ENCODE measurements at regions not wholly inside any gene's neighbourhood (a gene's known extent, or its start where the extent isn't known, plus 50 kb on each side); places are given as distances from the start of the nearest gene placed in this dataset.

DNA sequence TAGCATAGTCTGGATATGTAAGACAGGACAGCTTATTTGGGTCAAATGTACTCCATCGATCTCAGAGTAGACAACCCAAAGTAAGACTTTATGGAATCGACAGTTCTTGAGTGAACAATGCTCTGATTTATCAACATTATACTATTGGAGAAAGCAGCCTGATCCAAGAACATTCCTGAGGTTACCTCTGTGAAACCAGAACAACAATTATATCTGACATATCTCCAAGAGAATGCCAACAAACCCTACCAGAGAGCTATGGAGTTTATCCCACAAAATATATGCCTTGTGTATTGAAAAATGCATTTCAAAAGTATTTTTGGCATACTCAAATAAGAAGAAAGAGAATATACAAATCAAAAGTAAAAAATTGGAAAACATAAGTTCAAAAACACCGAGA, 1985.9 kb downstream of the EFNA5 start:
- no peak overlapping the region for H3K4me3 ChIP-seq
- WGBS, 4 donors: 86 to 92% (median 89%) methylated on average over 3 of the region's 3 CpGs
- H3K9me3 ChIP-seq: no peaks in the 10 kb centered on the region
- intact Hi-C loops (cut with DNase I): no loop called here
- H3K27me3 ChIP-seq: no peaks in the 10 kb centered on the region
- no peak for DNase-seq
- no peaks in the 10 kb centered on the region for H3K36me3 ChIP-seq
- no peak for ATAC-seq
- no peaks in the 10 kb centered on the region for H3K4me1 ChIP-seq
- TF ChIP-seq, protein P1, sequence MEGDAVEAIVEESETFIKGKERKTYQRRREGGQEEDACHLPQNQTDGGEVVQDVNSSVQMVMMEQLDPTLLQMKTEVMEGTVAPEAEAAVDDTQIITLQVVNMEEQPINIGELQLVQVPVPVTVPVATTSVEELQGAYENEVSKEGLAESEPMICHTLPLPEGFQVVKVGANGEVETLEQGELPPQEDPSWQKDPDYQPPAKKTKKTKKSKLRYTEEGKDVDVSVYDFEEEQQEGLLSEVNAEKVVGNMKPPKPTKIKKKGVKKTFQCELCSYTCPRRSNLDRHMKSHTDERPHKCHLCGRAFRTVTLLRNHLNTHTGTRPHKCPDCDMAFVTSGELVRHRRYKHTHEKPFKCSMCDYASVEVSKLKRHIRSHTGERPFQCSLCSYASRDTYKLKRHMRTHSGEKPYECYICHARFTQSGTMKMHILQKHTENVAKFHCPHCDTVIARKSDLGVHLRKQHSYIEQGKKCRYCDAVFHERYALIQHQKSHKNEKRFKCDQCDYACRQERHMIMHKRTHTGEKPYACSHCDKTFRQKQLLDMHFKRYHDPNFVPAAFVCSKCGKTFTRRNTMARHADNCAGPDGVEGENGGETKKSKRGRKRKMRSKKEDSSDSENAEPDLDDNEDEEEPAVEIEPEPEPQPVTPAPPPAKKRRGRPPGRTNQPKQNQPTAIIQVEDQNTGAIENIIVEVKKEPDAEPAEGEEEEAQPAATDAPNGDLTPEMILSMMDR (IDR thresholded peaks at IDR 0.05): no peak
- H3K27ac ChIP-seq: no peak overlapping the region

DNA sequence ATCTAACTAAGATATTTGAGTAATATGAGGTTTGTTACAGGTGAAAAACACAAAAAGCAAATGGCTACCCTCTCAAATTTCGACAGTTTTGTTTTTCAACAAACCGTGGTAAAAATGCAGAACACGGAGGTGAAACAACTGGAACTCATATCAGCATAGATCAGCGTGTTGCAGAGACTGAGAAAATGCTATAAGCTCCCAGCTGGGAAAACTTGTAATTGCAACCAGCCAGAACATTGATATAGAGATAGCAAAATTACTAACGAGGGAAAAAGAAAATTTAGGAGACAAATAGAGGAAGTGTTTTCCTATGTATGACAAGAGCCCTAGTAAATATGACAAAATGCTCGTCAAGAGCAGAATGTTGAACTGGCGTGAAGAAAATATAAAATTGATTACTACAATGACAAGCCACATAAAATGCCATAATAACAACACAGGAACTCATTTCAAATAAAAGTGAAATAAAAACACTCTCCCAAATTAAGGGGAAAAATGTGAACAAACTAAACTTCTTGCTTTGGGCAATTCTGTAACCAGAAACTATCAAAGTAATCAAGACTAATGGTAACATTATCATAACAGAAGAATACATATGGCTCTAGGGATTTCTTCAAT, 1989.8 kb downstream of the EFNA5 start:
- H3K27me3 ChIP-seq: no peaks in the 10 kb centered on the region
- DNase-seq (no peak), ATAC-seq (no peak)
- no peaks in the 10 kb centered on the region for H3K36me3 ChIP-seq
- H3K27ac ChIP-seq: no peak overlapping the region
- no peaks in the 10 kb centered on the region for H3K4me1 ChIP-seq
- H3K9me3 ChIP-seq: no peaks in the 10 kb centered on the region
- intact Hi-C loops (cut with DNase I): no loop called here
- H3K4me3 ChIP-seq: no peak overlapping the region
- 69 to 73% (median 70%) methylated on average over 7 of the region's 7 CpGs for WGBS, 4 donors
- TF ChIP-seq, protein P1 (IDR thresholded peaks at IDR 0.05): no peak
- TF ChIP-seq POLR2A (IDR thresholded peaks at IDR 0.05): no peak

DNA sequence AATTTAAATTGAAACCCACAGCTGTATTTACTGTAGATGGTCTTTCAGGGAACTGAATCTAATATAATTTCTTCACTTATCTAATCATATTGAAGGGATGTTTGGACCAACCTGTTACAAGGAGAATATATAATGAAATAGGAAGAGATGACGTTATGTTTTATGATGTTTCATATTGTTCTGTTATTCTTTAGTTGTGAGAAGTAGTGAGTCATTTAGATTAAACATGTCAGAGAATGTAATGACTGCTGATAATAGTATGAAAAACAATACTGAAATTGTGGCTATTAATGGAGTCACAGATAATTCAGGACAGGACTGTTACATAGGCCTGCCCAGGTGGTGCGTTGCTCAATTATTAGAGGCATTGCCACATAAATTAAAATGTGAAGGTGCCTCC, 1993.4 kb downstream of the EFNA5 start:
- TF ChIP-seq POLR2A (IDR thresholded peaks at IDR 0.05): no peak
- TF ChIP-seq, protein P1 (IDR thresholded peaks at IDR 0.05): no peak
- Histone ChIP-seq H3K9me3 (no peaks in the 10 kb centered on the region), H3K4me1 (no peaks in the 10 kb centered on the region), H3K27me3 (no peaks in the 10 kb centered on the region), H3K36me3 (no peaks in the 10 kb centered on the region), H3K27ac (no peak overlapping the region), H3K4me3 (no peak overlapping the region)
- 68 to 80% (median 71%) methylated on average over 2 of the region's 2 CpGs for WGBS, 4 donors
- intact Hi-C loops (cut with DNase I): no loop called here
- DNase-seq (no peak), ATAC-seq (no peak)

DNA sequence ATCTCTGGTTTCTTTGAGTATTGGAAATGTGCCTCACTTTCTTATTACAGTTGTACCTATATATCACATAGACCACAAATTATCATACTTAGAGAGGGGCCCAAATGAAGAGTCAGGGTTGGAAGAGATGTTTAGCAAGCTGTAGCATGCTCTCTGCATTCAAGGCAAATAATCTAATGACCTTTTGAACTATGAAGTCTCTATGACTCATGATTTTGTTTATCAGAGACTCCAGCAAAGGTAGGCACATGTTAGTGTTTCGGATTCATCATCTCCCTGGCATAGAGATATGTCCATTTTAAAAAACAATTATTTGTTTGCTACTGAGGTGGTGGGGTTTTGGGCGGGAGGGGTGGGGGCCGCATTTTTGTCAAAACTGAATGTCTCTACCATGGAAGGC, 2000.1 kb downstream of the EFNA5 start:
- peaks cover 0 to 8% (median under 1%) of the 10 kb centered on the region in 12 donors for H3K9me3 ChIP-seq
- intact Hi-C loops (cut with DNase I): no loop called here
- TF ChIP-seq, protein P1 (IDR thresholded peaks at IDR 0.05): no peak
- TF ChIP-seq POLR2A (IDR thresholded peaks at IDR 0.05): no peak
- no peaks in the 10 kb centered on the region for H3K36me3 ChIP-seq
- no peaks in the 10 kb centered on the region for H3K27me3 ChIP-seq
- 74 to 89% (median 86%) methylated on average over 3 of the region's 3 CpGs for whole genome bisulfite sequencing, 4 donors
- DNase-seq (no peak), ATAC-seq (no peak)
- no peak overlapping the region for H3K4me3 ChIP-seq
- H3K27ac ChIP-seq: no peak overlapping the region
- no peaks in the 10 kb centered on the region for H3K4me1 ChIP-seq
